ENCODE measurements at regions not wholly inside any gene's neighbourhood (a gene's known extent, or its start where the extent isn't known, plus 50 kb on each side); places are given as distances from the start of the nearest gene placed in this dataset.
A peak's percentile ranks its signal among the peaks of the same experiment; 100 is the strongest.

DNA sequence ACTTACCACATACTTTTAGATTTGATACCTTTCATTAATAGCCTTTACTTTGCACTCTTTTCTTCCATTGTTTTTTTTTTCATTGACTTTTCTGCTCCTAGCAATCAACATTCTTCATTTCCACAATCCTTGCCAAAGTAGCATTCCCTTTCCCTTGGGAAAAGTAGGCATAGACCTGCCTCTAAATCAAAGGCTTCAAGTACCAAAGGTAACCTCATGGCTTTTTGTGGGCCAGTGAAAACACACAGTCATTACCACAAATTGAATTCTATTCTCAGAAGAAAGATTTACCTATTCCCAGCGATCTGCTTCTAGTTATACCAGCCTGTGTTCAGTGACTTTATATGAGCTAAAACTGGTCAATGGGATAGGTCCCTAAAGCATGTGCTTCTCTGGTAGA, 109.2 kb downstream of the SOCS6 start:
- no peak for TF ChIP-seq FOXM1 (IDR thresholded peaks at IDR 0.05; ENCODE audit: borderline replicate concordance, low read depth)

- TF ChIP-seq EP300 (IDR thresholded peaks at IDR 0.05; ENCODE audit: borderline replicate concordance) (no peak), CREB1 (IDR thresholded peaks at IDR 0.05; ENCODE audit: low read depth) (no peak), CEBPB (IDR thresholded peaks at IDR 0.05) (peak; percentile 63)
These were observed 108.5 kb downstream of the SOCS6 start for GRCh38 chr18:70397259-70397925.

DNA sequence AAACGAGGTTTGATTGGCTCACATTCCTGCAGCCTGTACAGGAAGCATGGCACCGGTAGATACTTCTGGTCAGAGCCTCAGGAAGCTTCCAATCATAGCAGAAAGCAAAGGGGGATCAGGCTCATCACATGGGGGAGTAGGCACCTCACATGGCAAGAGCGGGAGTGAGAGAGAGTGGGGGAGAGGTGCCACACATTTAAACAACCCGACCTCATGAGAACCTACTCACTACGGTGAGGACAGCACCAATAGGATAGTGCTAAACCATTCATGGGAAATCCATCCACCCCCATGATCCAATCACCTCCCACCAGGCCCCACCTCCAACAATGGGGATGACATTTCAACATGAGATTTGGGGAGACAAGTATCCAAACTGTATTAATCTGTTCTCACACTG, 105.8 kb downstream of the SOCS6 start:
- TF ChIP-seq EGR1 (IDR thresholded peaks at IDR 0.05) (no peak), ZBTB7A (IDR thresholded peaks at IDR 0.05; ENCODE audit: low read depth) (no peak), FOXM1 (IDR thresholded peaks at IDR 0.05; ENCODE audit: borderline replicate concordance, low read depth) (no peak), EP300 (IDR thresholded peaks at IDR 0.05; ENCODE audit: borderline replicate concordance) (no peak), YY1 (IDR thresholded peaks at IDR 0.05; ENCODE audit: low read depth) (no peak), CEBPB (IDR thresholded peaks at IDR 0.05) (no peak), NFIC (IDR thresholded peaks at IDR 0.05) (no peak)
- TF ChIP-seq, protein P1, sequence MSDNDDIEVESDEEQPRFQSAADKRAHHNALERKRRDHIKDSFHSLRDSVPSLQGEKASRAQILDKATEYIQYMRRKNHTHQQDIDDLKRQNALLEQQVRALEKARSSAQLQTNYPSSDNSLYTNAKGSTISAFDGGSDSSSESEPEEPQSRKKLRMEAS (IDR thresholded peaks at IDR 0.05) = no peak

- TF ChIP-seq TAF1 (IDR thresholded peaks at IDR 0.05; ENCODE audit: low read depth) = no peak
- no peak for TF ChIP-seq CREB1 (IDR thresholded peaks at IDR 0.05; ENCODE audit: low read depth)
- no peak for TF ChIP-seq USF1 (IDR thresholded peaks at IDR 0.05)
- TF ChIP-seq TCF12 (IDR thresholded peaks at IDR 0.05; ENCODE audit: low read depth) = no peak
- TF ChIP-seq TEAD4 (IDR thresholded peaks at IDR 0.05) = no peak
- no peak for TF ChIP-seq CEBPB (IDR thresholded peaks at IDR 0.05)
- no peak for TF ChIP-seq NFIC (IDR thresholded peaks at IDR 0.05)
- no peak for TF ChIP-seq FOXM1 (IDR thresholded peaks at IDR 0.05; ENCODE audit: borderline replicate concordance, low read depth)
- no peak for TF ChIP-seq EGR1 (IDR thresholded peaks at IDR 0.05)
- TF ChIP-seq, protein P2, sequence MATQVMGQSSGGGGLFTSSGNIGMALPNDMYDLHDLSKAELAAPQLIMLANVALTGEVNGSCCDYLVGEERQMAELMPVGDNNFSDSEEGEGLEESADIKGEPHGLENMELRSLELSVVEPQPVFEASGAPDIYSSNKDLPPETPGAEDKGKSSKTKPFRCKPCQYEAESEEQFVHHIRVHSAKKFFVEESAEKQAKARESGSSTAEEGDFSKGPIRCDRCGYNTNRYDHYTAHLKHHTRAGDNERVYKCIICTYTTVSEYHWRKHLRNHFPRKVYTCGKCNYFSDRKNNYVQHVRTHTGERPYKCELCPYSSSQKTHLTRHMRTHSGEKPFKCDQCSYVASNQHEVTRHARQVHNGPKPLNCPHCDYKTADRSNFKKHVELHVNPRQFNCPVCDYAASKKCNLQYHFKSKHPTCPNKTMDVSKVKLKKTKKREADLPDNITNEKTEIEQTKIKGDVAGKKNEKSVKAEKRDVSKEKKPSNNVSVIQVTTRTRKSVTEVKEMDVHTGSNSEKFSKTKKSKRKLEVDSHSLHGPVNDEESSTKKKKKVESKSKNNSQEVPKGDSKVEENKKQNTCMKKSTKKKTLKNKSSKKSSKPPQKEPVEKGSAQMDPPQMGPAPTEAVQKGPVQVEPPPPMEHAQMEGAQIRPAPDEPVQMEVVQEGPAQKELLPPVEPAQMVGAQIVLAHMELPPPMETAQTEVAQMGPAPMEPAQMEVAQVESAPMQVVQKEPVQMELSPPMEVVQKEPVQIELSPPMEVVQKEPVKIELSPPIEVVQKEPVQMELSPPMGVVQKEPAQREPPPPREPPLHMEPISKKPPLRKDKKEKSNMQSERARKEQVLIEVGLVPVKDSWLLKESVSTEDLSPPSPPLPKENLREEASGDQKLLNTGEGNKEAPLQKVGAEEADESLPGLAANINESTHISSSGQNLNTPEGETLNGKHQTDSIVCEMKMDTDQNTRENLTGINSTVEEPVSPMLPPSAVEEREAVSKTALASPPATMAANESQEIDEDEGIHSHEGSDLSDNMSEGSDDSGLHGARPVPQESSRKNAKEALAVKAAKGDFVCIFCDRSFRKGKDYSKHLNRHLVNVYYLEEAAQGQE (IDR thresholded peaks at IDR 0.05; ENCODE audit: low read depth) = no peak
- TF ChIP-seq YY1 (IDR thresholded peaks at IDR 0.05; ENCODE audit: low read depth) = no peak
- TF ChIP-seq, protein P1 (IDR thresholded peaks at IDR 0.05) = no peak
- TF ChIP-seq ZBTB7A (IDR thresholded peaks at IDR 0.05; ENCODE audit: low read depth) = no peak
- TF ChIP-seq RAD21 (IDR thresholded peaks at IDR 0.05; ENCODE audit: low read depth) = no peak
- TF ChIP-seq EP300 (IDR thresholded peaks at IDR 0.05; ENCODE audit: borderline replicate concordance) = no peak
These were observed 101.7 kb downstream of the SOCS6 start for GRCh38 chr18:70390371-70391090.

GRCh38 chr18:70387027-70387426, 98.2 kb downstream of the SOCS6 start:
- TF ChIP-seq, protein P2 (IDR thresholded peaks at IDR 0.05; ENCODE audit: low read depth) = no peak

- TF ChIP-seq NFIC (IDR thresholded peaks at IDR 0.05) (no peak), EGR1 (IDR thresholded peaks at IDR 0.05) (no peak), YY1 (IDR thresholded peaks at IDR 0.05; ENCODE audit: low read depth) (no peak), TAF1 (IDR thresholded peaks at IDR 0.05; ENCODE audit: low read depth) (no peak), EP300 (IDR thresholded peaks at IDR 0.05; ENCODE audit: borderline replicate concordance) (no peak)
- TF ChIP-seq, protein P1 (IDR thresholded peaks at IDR 0.05) = no peak
These were observed 97.7 kb downstream of the SOCS6 start for GRCh38 chr18:70386582-70386981.

GRCh38 chr18:70385474-70385873, 96.6 kb downstream of the SOCS6 start:
- TF ChIP-seq TAF1 (IDR thresholded peaks at IDR 0.05; ENCODE audit: low read depth) = no peak
- no peak for TF ChIP-seq CEBPB (IDR thresholded peaks at IDR 0.05)
- TF ChIP-seq TCF12 (IDR thresholded peaks at IDR 0.05; ENCODE audit: low read depth) = no peak
- TF ChIP-seq RAD21 (IDR thresholded peaks at IDR 0.05; ENCODE audit: low read depth) = no peak
- TF ChIP-seq, protein P2 (IDR thresholded peaks at IDR 0.05; ENCODE audit: low read depth) = no peak
- no peak for TF ChIP-seq ZBTB7A (IDR thresholded peaks at IDR 0.05; ENCODE audit: low read depth)
- no peak for TF ChIP-seq YY1 (IDR thresholded peaks at IDR 0.05; ENCODE audit: low read depth)

All from Ishikawa (cell line).